H1 (cell line): ENCODE measurements at regions not wholly inside any gene's neighbourhood (a gene's known extent, or its start where the extent isn't known, plus 50 kb on each side); places are given as distances from the start of the nearest gene placed in this dataset.

Experiments used
- CTCF ChIA-PET: fragments of 300-600 bp; sonication (Branson Sonifier 250); formaldehyde crosslinking; loops from one replicate; lab custom pipeline; 2021; ENCODE audit not compliant: partially characterized antibody; lab: Charles Lee
- POLR2A ChIA-PET: fragments of 300-600 bp; sonication (Branson Sonifier 250); formaldehyde crosslinking; loops from one replicate; lab custom pipeline; 2021; ENCODE audit warnings: inconsistent platforms; ENCODE audit not compliant: partially characterized antibody; lab: Charles Lee
- DNase-seq, 2 experiments: peaks; one replicate each; pipeline versions ENCODE4 v3.0.0 to v3.0.0-alpha.2; 2010 to 2022; ENCODE audit warnings: low spot score in 2 of 2, low read depth in 1 of 2, mixed read lengths in 1 of 2
- FAIRE-seq: peaks from 2 replicates; lab custom pipeline; 2011; peaks lifted over from hg19 to GRCh38; lab: Jason Lieb, UNC
- H2AFZ ChIP-seq: 2 replicates; pipeline ENCODE4 v1.8.1; 2012; ENCODE audit warnings: low read length, inconsistent platforms
- H2AK5ac ChIP-seq: 2 replicates; pipeline ENCODE4 v1.6.1; 2013; ENCODE audit warnings: low read depth, low read length
- H2BK120ac ChIP-seq: replicated peaks from 2 replicates; pipeline ENCODE3; 2013; ENCODE audit warnings: low read depth, low read length, inconsistent platforms
- H2BK12ac ChIP-seq: 2 replicates; pipeline ENCODE4 v1.6.1; 2013; ENCODE audit warnings: low read depth, low read length
- H2BK15ac ChIP-seq: 2 replicates; pipeline ENCODE4 v1.6.1; 2013; ENCODE audit warnings: low read length
- H2BK20ac ChIP-seq: 2 replicates; pipeline ENCODE4 v1.6.1; 2013; ENCODE audit warnings: low read length
- H2BK5ac ChIP-seq: 2 replicates; pipeline ENCODE4 v1.6.1; 2013; ENCODE audit warnings: low read depth, low read length
- H3K14ac ChIP-seq: 2 replicates; pipeline ENCODE4 v1.6.1; 2013; ENCODE audit warnings: inconsistent platforms; ENCODE audit not compliant: insufficient read length
- H3K18ac ChIP-seq: 2 replicates; pipeline ENCODE4 v1.6.1; 2013; ENCODE audit warnings: low read length; ENCODE audit errors: extremely low read depth
- H3K23ac ChIP-seq: 2 replicates; pipeline ENCODE4 v1.6.1; 2013; ENCODE audit warnings: inconsistent platforms; ENCODE audit not compliant: insufficient read length
- H3K23me2 ChIP-seq: 2 replicates; pipeline ENCODE4 v1.6.1; 2013; ENCODE audit warnings: low read depth, low read length
- H3K27ac ChIP-seq: 2 replicates; pipeline ENCODE4 v1.6.1; 2011; ENCODE audit warnings: low read depth, low read length, inconsistent platforms
- H3K27me3 ChIP-seq, 4 experiments: replicated peaks in 1 of 4; 1 replicate in 1 of 4; 2 replicates in 3 of 4; pipeline versions ENCODE4 v1.6.1 to v1.8.1; 2011 to 2013; ENCODE audit warnings: low read length in 3 of 4, mild to moderate bottlenecking in 3 of 4, inconsistent platforms in 2 of 4, mixed read lengths in 2 of 4, moderate library complexity in 1 of 4; ENCODE audit not compliant: control insufficient read depth in 3 of 4, insufficient read depth in 3 of 4; ENCODE audit errors: extremely low read depth in 1 of 4
- H3K36me3 ChIP-seq, 4 experiments: 2 replicates each; pipeline versions ENCODE4 v1.6.1 to v1.8.1; 2011 to 2013; ENCODE audit warnings: mild to moderate bottlenecking in 4 of 4, low read length in 3 of 4, moderate library complexity in 2 of 4, control low read depth in 1 of 4, inconsistent platforms in 1 of 4; ENCODE audit not compliant: insufficient read depth in 4 of 4, control insufficient read depth in 2 of 4
- H3K4ac ChIP-seq: replicated peaks from 2 replicates; pipeline ENCODE3; 2013; ENCODE audit warnings: low read length, low read depth, mixed read lengths, inconsistent platforms; ENCODE audit not compliant: insufficient read length
- H3K4me1 ChIP-seq, 4 experiments: replicated peaks in 1 of 4; 1 replicate in 1 of 4; 2 replicates in 3 of 4; pipeline versions ENCODE4 v1.6.1 to v1.8.1; 2011 to 2013; ENCODE audit warnings: low read length in 3 of 4, inconsistent platforms in 2 of 4, mixed read lengths in 1 of 4; ENCODE audit not compliant: insufficient read depth in 4 of 4, control insufficient read depth in 3 of 4
- H3K4me2 ChIP-seq, 2 experiments: 2 replicates each; pipeline versions ENCODE4 v1.6.1 to v1.8.1; 2011 to 2013; ENCODE audit warnings: low read depth in 2 of 2, low read length in 2 of 2, control low read depth in 1 of 2, inconsistent platforms in 1 of 2, mild to moderate bottlenecking in 1 of 2; ENCODE audit not compliant: insufficient read depth in 1 of 2
- H3K4me3 ChIP-seq, 4 experiments: fragments of 200-600, 300-600 bp in 1 of 4; sonication (generic), shearing (Covaris generic), sonication (Bioruptor Twin) in 1 of 4; 2 replicates each; pipeline versions ENCODE4 v1.5.1 to v1.8.1; 2011 to 2016; ENCODE audit warnings: low read length in 4 of 4, low read depth in 3 of 4, control low read depth in 2 of 4, inconsistent platforms in 2 of 4, mild to moderate bottlenecking in 2 of 4, mixed read lengths in 1 of 4, moderate library complexity in 1 of 4; ENCODE audit not compliant: insufficient read depth in 2 of 4; ENCODE audit errors: extremely low read depth in 1 of 4
- H3K56ac ChIP-seq: replicated peaks from 2 replicates; pipeline ENCODE3; 2013; ENCODE audit warnings: low read depth, mild to moderate bottlenecking, mixed read lengths, low read length, inconsistent platforms; ENCODE audit not compliant: insufficient read length
- H3K79me1 ChIP-seq: 2 replicates; pipeline ENCODE4 v1.6.1; 2013; ENCODE audit warnings: low read depth, low read length, control low read depth
- H3K79me2 ChIP-seq, 2 experiments: 2 replicates each; pipeline versions ENCODE4 v1.6.1 to v1.8.1; 2012 to 2013; ENCODE audit warnings: low read length in 2 of 2, mild to moderate bottlenecking in 2 of 2, inconsistent platforms in 1 of 2; ENCODE audit not compliant: insufficient read depth in 2 of 2, control insufficient read depth in 1 of 2
- H3K9ac ChIP-seq, 4 experiments: replicated peaks in 1 of 4; 1 replicate in 1 of 4; 2 replicates in 3 of 4; pipeline versions ENCODE4 v1.6.1 to v1.8.1; 2011 to 2013; ENCODE audit warnings: low read depth in 3 of 4, low read length in 3 of 4, control low read depth in 2 of 4, mild to moderate bottlenecking in 2 of 4, moderate library complexity in 2 of 4, inconsistent platforms in 1 of 4; ENCODE audit errors: extremely low read depth in 1 of 4
- H3K9me3 ChIP-seq, 2 experiments: 2 replicates each; pipeline versions ENCODE4 v1.6.1 to v1.8.1; 2012 to 2013; ENCODE audit warnings: mild to moderate bottlenecking in 2 of 2, moderate library complexity in 2 of 2, control low read depth in 1 of 2, inconsistent platforms in 1 of 2, low read depth in 1 of 2, low read length in 1 of 2, mixed read lengths in 1 of 2; ENCODE audit not compliant: insufficient read depth in 2 of 2
- H4K20me1 ChIP-seq, 2 experiments: replicated peaks in 1 of 2; 2 replicates each; pipeline versions ENCODE3 to v1.8.1; 2011 to 2013; ENCODE audit warnings: inconsistent platforms in 2 of 2, low read length in 2 of 2, mild to moderate bottlenecking in 1 of 2; ENCODE audit not compliant: insufficient read depth in 2 of 2, control insufficient read depth in 1 of 2
- H4K5ac ChIP-seq: 2 replicates; pipeline ENCODE4 v1.6.1; 2013; ENCODE audit warnings: low read length, low read depth, mixed read lengths, inconsistent platforms; ENCODE audit not compliant: insufficient read length
- H4K8ac ChIP-seq: 2 replicates; pipeline ENCODE4 v1.8.0; 2013; ENCODE audit warnings: mild to moderate bottlenecking, moderate library complexity, low read length, inconsistent platforms; ENCODE audit not compliant: insufficient read depth; ENCODE audit errors: extremely low read depth
- H4K91ac ChIP-seq: replicated peaks from 2 replicates; pipeline ENCODE3; 2013; ENCODE audit warnings: low read length, mixed read lengths, inconsistent platforms; ENCODE audit not compliant: insufficient read length
- CREB1 ChIP-seq: IDR thresholded peaks from 2 replicates; pipeline ENCODE4 v1.6.1; 2012; ENCODE audit warnings: inconsistent platforms
- FOSL1 ChIP-seq: IDR thresholded peaks from 2 replicates; pipeline ENCODE4 v1.6.1; 2011; ENCODE audit warnings: mild to moderate bottlenecking, low read depth, low read length, moderate library complexity; ENCODE audit not compliant: insufficient read depth
- GTF2F1 ChIP-seq: IDR thresholded peaks from 2 replicates; pipeline ENCODE4 v1.6.1; 2012; ENCODE audit warnings: low read depth, low read length, improper control_type of control experiment, borderline replicate concordance
- KDM5A ChIP-seq: fragments of 200-600 bp; IDR thresholded peaks from 2 replicates; pipeline ENCODE4 v1.7.1; 2012; ENCODE audit warnings: mild to moderate bottlenecking, low read length, inconsistent platforms, mixed read lengths
- MAFK ChIP-seq: IDR thresholded peaks from 2 replicates; pipeline ENCODE4 v1.6.1; 2012; ENCODE audit warnings: low read depth, mild to moderate bottlenecking, improper control_type of control experiment, low read length
- NRF1 ChIP-seq: IDR thresholded peaks from 2 replicates; pipeline ENCODE4 v1.6.1; 2011; ENCODE audit warnings: mild to moderate bottlenecking, low read depth, low read length, improper control_type of control experiment
- POLR2A ChIP-seq, 2 experiments: IDR thresholded peaks; 1 replicate in 1 of 2; 2 replicates in 1 of 2; pipeline ENCODE4 v1.6.1; 2011; ENCODE audit warnings: low read depth in 2 of 2, low read length in 2 of 2, mild to moderate bottlenecking in 2 of 2; ENCODE audit errors: control extremely low read depth in 1 of 2
- ZNF274 ChIP-seq: IDR thresholded peaks from 2 replicates; pipeline ENCODE4 v1.7.0; 2012; ENCODE audit warnings: low read length, borderline replicate concordance; ENCODE audit errors: extremely low read depth
- WGBS, 2 experiments: shearing (Covaris generic) in 1 of 2; methylation state at CpG; one replicate each; pipeline versions ENCODE4 v1.1.6 to v1.1.7; 2013 to 2015; ENCODE audit warnings: low lambda C conversion rate in 2 of 2, mixed read lengths in 2 of 2, inconsistent platforms in 1 of 2, low coverage in 1 of 2, missing lambda C conversion rate in 1 of 2; ENCODE audit not compliant: insufficient replicate concordance in 2 of 2, insufficient coverage in 1 of 2, insufficient read length in 1 of 2; ENCODE audit errors: extremely low coverage in 1 of 2, missing lambda C conversion rate in 1 of 2; 5-methylcytosine and 5-hydroxymethylcytosine counted together

DNA sequence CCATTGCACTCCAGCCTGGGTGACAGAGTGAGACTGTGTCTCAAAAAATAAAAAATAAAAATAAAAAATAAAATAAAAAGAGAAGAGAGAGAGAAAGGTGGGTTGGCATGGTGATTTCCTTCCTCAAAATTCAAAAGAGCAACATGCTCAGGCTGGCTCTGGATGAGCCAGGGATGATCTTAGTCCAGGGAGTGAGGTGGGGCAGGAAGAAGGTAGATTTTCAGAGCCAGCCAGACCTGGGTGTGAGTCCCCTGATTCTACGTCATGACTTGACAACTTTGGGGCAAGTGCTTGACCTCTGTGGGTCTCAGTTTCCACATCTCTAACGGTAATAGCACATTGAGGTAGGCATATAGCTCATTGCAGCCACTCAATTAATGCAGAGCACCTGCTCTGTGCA is 109.4 kb upstream of the CTBP2 start:
- H3K56ac ChIP-seq = no peak overlapping the region
- H4K20me1 ChIP-seq = no peaks in the 10 kb centered on the region
- H3K14ac ChIP-seq = no peak overlapping the region
- no peak overlapping the region for H3K4me2 ChIP-seq
- H3K23me2 ChIP-seq = no peaks in the 10 kb centered on the region
- no peak overlapping the region for H2AFZ ChIP-seq
- no peaks in the 10 kb centered on the region; a peak in 1 of 4 replicates for H3K9me3 ChIP-seq
- H2BK5ac ChIP-seq = no peak overlapping the region
- no peak overlapping the region for H3K27ac ChIP-seq
- H3K4me1 ChIP-seq = no peaks in the 10 kb centered on the region; a peak in 1 of 7 replicates
- no peaks in the 10 kb centered on the region for H3K36me3 ChIP-seq
- TF ChIP-seq ZNF274 = no peak
- no peak for TF ChIP-seq NRF1
- TF ChIP-seq POLR2A (IDR thresholded peaks at IDR 0.05; ENCODE audit: control extremely low read depth in 1 of 2, low read depth in 2 of 2, low read length in 2 of 2) = no peak
- no peak for TF ChIP-seq CREB1
- no peak for TF ChIP-seq KDM5A
- TF ChIP-seq FOSL1 = no peak
- TF ChIP-seq GTF2F1 = no peak
- no peak for TF ChIP-seq MAFK
- no peak overlapping the region for H2BK15ac ChIP-seq
- H4K8ac ChIP-seq = no peak overlapping the region
- no peak overlapping the region for H4K5ac ChIP-seq
- no peak overlapping the region for H2BK20ac ChIP-seq
- H2BK12ac ChIP-seq = no peak overlapping the region
- CTCF ChIA-PET = interaction anchor here (1.0 kb wide), 1 partner anchor 9 kb away, joined by 3 read pairs; no protein-coding TSS in a partner anchor
- H2BK120ac ChIP-seq = no peak overlapping the region
- no peak overlapping the region for H3K4me3 ChIP-seq
- FAIRE-seq (no peak), DNase-seq (no peak)
- H3K9ac ChIP-seq = no peak overlapping the region
- no peak overlapping the region for H3K23ac ChIP-seq
- no peak overlapping the region for H3K4ac ChIP-seq
- H3K79me1 ChIP-seq = no peaks in the 10 kb centered on the region
- POLR2A ChIA-PET = no interaction called here
- no peak overlapping the region for H2AK5ac ChIP-seq
- H3K79me2 ChIP-seq = no peaks in the 10 kb centered on the region
- WGBS, 2 experiments = 80% methylated on average over 2 of the region's 2 CpGs; no CpG with 5 or more reads in 1 of the 2 experiments
- no peaks in the 10 kb centered on the region for H3K27me3 ChIP-seq
- H3K18ac ChIP-seq = no peak overlapping the region
- H4K91ac ChIP-seq = no peak overlapping the region
